ENCODE measurements at regions not wholly inside any gene's neighbourhood (a gene's known extent, or its start where the extent isn't known, plus 50 kb on each side); places are given as distances from the start of the nearest gene placed in this dataset.

- POLR2A ChIA-PET, result no interaction called here
Observed at GRCh38 chr1:14403961-14404645, 194.4 kb upstream of the KAZN start.

More at GRCh38 chr1:14403961-14404645, 194.4 kb upstream of the KAZN start:
- intact Hi-C loops (cut with micrococcal nuclease; ENCODE audit: unreplicated experiment) (no loop called here), in situ Hi-C loops (cut with HindIII; ENCODE audit: extremely low pct_ligation_motif_present, low pct_unique_long_range_greater_than_20kb) (no loop called here)
- Histone ChIP-seq H3K4me1 (ENCODE audit: insufficient read depth, low read length) (no peaks in the 10 kb centered on the region), H4K20me1 (ENCODE audit: insufficient read depth, low read length) (no peaks in the 10 kb centered on the region), H3K27ac (ENCODE audit: extremely low read length, insufficient read depth, low read length) (no peak overlapping the region), H2AFZ (ENCODE audit: low read length) (no peak overlapping the region), H3K36me3 (replicated peaks in 1 of 2; ENCODE audit: control insufficient read depth in 1 of 2, insufficient read depth in 2 of 2, low read length in 2 of 2) (no peaks in the 10 kb centered on the region), H3K9me3 (ENCODE audit: low read length) (no peaks in the 10 kb centered on the region), H3K4me3 (replicated peaks in 1 of 3; ENCODE audit: insufficient read depth in 1 of 3, low read depth in 2 of 3, low read length in 3 of 3) (no peak overlapping the region), H3K27me3 (ENCODE audit: control insufficient read depth in 1 of 2, insufficient read depth in 2 of 2, low read length in 2 of 2) (no peaks in the 10 kb centered on the region; a peak in 1 of 5 replicates), H3K9ac (ENCODE audit: insufficient read depth, low read depth, low read length) (no peak overlapping the region), H3K4me2 (ENCODE audit: low read depth, low read length) (no peak overlapping the region), H3K79me2 (ENCODE audit: insufficient read depth, low read length) (no peaks in the 10 kb centered on the region)
- TF ChIP-seq ZNF816 (CRISPR knock-in tag; IDR thresholded peaks at IDR 0.05; ENCODE audit: borderline replicate concordance), result no peak
- TF ChIP-seq PHF5A (CRISPR knock-in tag; IDR thresholded peaks at IDR 0.05; ENCODE audit: low read depth, unreplicated experiment), result no peak
- TF ChIP-seq, protein P1, sequence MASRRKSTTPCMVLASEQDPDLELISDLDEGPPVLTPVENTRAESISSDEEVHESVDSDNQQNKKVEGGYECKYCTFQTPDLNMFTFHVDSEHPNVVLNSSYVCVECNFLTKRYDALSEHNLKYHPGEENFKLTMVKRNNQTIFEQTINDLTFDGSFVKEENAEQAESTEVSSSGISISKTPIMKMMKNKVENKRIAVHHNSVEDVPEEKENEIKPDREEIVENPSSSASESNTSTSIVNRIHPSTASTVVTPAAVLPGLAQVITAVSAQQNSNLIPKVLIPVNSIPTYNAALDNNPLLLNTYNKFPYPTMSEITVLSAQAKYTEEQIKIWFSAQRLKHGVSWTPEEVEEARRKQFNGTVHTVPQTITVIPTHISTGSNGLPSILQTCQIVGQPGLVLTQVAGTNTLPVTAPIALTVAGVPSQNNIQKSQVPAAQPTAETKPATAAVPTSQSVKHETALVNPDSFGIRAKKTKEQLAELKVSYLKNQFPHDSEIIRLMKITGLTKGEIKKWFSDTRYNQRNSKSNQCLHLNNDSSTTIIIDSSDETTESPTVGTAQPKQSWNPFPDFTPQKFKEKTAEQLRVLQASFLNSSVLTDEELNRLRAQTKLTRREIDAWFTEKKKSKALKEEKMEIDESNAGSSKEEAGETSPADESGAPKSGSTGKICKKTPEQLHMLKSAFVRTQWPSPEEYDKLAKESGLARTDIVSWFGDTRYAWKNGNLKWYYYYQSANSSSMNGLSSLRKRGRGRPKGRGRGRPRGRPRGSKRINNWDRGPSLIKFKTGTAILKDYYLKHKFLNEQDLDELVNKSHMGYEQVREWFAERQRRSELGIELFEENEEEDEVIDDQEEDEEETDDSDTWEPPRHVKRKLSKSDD (CRISPR knock-in tag; IDR thresholded peaks at IDR 0.05; ENCODE audit: low read depth), result no peak
- no peak for TF ChIP-seq FOXM1 (CRISPR knock-in tag; IDR thresholded peaks at IDR 0.05)
- TF ChIP-seq, protein P2, sequence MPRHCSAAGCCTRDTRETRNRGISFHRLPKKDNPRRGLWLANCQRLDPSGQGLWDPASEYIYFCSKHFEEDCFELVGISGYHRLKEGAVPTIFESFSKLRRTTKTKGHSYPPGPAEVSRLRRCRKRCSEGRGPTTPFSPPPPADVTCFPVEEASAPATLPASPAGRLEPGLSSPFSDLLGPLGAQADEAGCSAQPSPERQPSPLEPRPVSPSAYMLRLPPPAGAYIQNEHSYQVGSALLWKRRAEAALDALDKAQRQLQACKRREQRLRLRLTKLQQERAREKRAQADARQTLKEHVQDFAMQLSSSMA (CRISPR knock-in tag; IDR thresholded peaks at IDR 0.05), result no peak
- TF ChIP-seq ZNF782 (CRISPR knock-in tag; IDR thresholded peaks at IDR 0.05; ENCODE audit: borderline replicate concordance), result no peak
- TF ChIP-seq U2AF2 (IDR thresholded peaks at IDR 0.05; ENCODE audit: low read depth, low read length), result no peak
- no peak for TF ChIP-seq SP4 (CRISPR knock-in tag; IDR thresholded peaks at IDR 0.05)
- no peak for TF ChIP-seq ZNF720 (CRISPR knock-in tag; IDR thresholded peaks at IDR 0.05)
- no peak for TF ChIP-seq MTF2 (CRISPR knock-in tag; IDR thresholded peaks at IDR 0.05; ENCODE audit: borderline replicate concordance)
- no peak for TF ChIP-seq ZNF282 (IDR thresholded peaks at IDR 0.05; ENCODE audit: partially characterized antibody)
- no peak for TF ChIP-seq NFIC (IDR thresholded peaks at IDR 0.05; ENCODE audit: low read length)
- no peak for TF ChIP-seq ZFP36 (IDR thresholded peaks at IDR 0.05; ENCODE audit: borderline replicate concordance, low read depth, low read length, partially characterized antibody)
- TF ChIP-seq HOXA9 (CRISPR knock-in tag; IDR thresholded peaks at IDR 0.05; ENCODE audit: borderline replicate concordance), result no peak
- TF ChIP-seq GATAD1 (CRISPR knock-in tag; IDR thresholded peaks at IDR 0.05), result no peak
- BruUV-seq (replicated peaks), result no TSS peak
- 48% methylated on average over 13 of the region's 13 CpGs for WGBS (ENCODE audit: low lambda C conversion rate)
- no peak for ATAC-seq
- DNase-seq (ENCODE audit: low spot score), result no peak
- CTCF ChIA-PET (ENCODE audit: low intra/inter-chr PET ratio, low total read pairs), result no interaction called here
- FAIRE-seq, result no peak
